ENCODE measurements at regions not wholly inside any gene's neighbourhood (a gene's known extent, or its start where the extent isn't known, plus 50 kb on each side); places are given as distances from the start of the nearest gene placed in this dataset.

DNA sequence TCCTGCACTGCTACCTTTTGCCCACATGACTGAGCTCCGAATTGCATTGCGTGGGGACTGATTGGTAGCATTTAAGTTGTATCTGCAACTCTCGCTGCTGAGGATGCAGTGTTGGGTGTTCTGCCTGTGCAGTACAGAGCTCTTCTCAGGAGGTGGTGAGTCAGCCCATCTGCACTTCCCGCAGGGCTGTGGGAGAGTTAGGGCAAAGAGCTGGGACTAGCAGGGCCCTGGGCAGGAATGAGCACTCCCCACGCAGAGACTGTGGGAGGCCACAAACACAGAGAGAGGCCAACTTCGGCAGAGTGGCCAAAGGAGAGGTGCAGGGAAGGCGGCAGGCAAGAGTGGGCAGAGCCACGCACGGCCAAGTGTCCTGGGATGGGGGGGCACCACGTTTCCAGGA lies 244.7 kb downstream of the SIPA1L2 start (continued):
- TF ChIP-seq, protein P1, sequence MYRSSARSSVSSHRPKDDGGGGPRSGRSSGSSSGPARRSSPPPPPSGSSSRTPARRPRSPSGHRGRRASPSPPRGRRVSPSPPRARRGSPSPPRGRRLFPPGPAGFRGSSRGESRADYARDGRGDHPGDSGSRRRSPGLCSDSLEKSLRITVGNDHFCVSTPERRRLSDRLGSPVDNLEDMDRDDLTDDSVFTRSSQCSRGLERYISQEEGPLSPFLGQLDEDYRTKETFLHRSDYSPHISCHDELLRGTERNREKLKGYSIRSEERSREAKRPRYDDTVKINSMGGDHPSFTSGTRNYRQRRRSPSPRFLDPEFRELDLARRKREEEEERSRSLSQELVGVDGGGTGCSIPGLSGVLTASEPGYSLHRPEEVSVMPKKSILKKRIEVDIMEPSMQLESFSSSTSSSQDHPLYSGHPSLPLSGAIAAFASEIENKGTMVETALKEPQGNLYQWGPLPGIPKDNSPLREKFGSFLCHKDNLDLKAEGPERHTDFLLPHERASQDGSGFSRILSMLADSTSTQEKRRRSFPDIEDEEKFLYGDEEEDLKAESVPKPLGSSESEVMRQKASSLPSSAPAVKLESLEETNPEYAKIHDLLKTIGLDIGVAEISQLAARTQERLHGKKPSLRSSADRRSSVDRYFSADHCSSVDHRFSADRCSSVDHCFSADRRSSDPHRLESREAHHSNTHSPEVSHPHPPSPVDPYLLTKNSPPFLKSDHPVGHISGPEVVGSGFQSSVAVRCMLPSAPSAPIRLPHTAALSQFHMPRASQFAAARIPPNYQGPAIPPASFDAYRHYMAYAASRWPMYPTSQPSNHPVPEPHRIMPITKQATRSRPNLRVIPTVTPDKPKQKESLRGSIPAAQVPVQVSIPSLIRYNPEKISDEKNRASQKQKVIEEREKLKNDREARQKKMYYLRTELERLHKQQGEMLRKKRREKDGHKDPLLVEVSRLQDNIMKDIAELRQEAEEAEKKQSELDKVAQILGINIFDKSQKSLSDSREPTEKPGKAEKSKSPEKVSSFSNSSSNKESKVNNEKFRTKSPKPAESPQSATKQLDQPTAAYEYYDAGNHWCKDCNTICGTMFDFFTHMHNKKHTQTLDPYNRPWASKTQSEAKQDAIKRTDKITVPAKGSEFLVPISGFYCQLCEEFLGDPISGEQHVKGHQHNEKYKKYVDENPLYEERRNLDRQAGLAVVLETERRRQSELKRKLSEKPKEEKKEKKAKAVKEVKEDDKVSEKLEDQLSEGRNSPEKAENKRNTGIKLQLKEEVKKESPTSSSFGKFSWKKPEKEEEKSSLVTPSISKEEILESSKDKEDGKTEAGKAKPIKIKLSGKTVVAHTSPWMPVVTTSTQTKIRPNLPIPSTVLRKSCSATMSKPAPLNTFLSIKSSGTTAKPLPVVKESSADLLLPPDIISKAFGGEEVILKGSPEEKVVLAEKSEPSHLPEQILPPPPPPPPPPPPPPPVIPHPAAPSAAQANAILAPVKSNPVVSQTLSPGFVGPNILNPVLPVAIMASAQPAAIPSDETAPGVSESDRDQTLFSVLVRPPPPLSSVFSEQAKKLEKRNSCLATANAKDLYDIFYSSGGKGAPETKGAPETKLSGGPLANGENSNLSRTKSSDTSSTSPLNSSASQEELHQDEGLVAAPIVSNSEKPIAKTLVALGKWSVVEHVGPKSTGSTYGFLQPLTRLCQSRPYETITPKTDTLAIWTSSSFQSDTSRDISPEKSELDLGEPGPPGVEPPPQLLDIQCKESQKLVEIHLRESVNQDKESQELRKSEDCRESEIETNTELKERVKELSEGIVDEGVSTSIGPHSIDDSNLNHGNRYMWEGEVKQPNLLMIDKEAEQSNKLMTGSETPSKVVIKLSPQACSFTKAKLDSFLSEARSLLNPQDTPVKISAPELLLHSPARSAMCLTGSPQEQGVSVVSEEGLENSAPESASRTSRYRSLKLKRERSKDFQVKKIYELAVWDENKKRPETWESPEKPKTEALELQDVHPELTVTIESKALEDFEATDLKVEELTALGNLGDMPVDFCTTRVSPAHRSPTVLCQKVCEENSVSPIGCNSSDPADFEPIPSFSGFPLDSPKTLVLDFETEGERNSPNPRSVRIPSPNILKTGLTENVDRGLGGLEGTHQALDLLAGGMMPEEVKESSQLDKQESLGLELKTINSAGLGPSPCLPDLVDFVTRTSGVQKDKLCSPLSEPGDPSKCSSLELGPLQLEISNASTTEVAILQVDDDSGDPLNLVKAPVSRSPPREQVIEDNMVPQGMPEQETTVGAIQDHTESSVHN (IDR thresholded peaks at IDR 0.05; ENCODE audit: borderline replicate concordance in 1 of 2, low read depth in 1 of 2) = no peak
- TF ChIP-seq ZBTB17 (CRISPR knock-in tag; IDR thresholded peaks at IDR 0.05) = no peak
- no peak for TF ChIP-seq MAZ (CRISPR knock-in tag; conservative IDR thresholded peaks at IDR 0.05 in 1 of 2, IDR thresholded peaks at IDR 0.05 in 1 of 2)
- TF ChIP-seq PURB (CRISPR knock-in tag; IDR thresholded peaks at IDR 0.05; ENCODE audit: low read depth) = no peak
- no peak for TF ChIP-seq MEF2D (tag; conservative IDR thresholded peaks at IDR 0.05; ENCODE audit: low read depth)
- TF ChIP-seq ZNF57 (CRISPR knock-in tag; IDR thresholded peaks at IDR 0.05) = no peak
- TF ChIP-seq ZSCAN29 (IDR thresholded peaks at IDR 0.05) = no peak
- TF ChIP-seq ZNF3 (CRISPR knock-in tag; IDR thresholded peaks at IDR 0.05) = no peak

Data from K562 (cell line).